ENCODE measurements at regions not wholly inside any gene's neighbourhood (a gene's known extent, or its start where the extent isn't known, plus 50 kb on each side); places are given as distances from the start of the nearest gene placed in this dataset.

DNA sequence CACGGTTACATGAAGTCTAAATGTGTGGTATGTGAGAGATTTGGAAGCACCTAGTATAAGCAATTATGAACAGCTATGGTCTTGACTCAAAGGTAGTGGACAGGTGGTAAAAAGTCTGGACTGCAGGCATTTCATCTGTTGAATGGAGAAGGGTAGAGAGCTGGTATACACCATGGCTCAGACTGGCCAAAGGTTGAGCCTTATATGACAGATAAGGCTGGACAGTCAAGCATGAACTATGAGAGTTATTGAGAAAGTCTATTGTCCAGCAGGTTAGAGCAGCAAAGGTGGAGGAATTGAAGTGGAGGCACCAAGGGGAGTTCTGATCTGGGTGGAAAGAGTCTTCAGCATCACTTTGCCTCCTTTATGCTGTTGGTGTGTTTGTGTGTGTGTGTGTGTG, 346.7 kb upstream of the SLC14A2 start:
- DNase-seq (ENCODE audit: low spot score), result no peak

DNA sequence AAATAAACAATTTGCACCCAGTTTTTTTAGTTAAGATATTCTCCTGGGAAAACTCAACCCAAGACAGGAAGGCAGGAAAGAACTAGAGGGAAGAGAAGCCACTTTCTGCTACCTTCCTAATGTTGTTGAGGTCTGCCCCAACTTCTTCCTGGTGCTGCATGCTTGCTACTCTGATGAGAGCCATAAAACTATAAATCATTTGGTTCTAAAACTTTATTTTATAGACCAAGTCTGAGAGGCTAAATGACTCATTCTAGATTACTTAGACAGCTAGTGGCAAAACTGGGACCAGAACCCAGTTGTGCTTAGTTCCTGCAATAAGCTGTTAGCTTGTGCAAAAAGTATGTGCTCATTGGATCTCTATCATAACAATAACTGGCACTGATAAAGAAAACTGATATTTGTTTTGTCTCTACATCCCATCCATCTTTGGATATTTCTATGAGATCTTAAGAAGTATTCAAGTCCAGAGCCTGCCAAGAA, 344.9 kb upstream of the SLC14A2 start:
- DNase-seq (ENCODE audit: low spot score), result no peak

DNA sequence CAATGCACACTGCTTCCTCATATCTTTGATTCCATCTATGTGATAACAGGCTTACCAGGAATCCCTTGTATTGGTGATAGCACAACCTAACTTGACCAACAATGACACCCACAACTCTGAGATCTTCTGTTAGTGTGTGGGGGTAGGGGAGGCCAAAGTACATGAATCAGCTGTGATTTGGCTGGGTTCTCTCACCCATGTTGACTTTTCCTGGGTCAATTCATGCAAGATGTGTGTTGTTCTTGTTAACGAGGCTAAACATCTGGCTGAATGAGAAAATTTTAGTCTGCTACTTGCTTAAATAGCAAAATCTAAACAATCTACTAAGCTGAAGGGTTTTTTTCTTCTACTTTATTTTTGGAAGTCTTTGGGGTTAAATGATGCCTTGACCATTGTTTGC, 341.2 kb upstream of the SLC14A2 start:
- no peak for DNase-seq (ENCODE audit: low spot score)

DNA sequence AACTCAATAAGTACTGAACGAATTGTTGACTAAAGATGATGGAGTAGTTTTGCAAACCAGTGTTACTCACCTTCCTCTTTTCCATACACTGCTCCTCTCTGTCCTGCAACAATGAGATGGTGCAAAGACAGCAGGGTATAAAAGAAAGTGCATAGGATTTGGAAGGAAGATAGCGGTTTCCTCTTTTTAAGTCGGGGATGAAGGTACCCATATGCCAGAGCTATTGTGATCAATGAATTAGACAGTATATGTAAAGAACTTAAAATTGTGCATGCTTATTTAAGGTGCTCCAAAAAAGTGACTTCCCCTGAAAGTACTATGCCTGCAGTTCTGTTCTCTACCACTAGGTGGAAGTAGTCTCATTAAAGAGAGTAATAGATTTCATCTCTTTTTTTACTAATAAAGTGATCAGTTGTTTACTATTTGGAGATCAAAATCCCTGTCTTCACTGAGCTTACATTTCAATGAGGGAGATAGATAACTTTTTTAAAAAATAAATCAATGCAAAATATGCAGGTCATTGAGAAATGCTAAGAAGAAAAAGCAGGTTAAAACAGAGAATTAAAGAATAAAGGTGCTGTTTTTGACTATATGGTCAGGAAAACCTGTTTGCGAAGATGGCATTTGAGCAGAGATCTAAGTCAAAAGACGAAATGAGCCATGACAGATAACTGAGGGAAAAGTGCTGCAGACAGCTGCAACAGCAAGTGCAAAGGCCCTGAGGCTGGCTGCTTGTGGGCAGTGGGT, 339.7 kb upstream of the SLC14A2 start:
- no peak for DNase-seq (ENCODE audit: low spot score)

DNA sequence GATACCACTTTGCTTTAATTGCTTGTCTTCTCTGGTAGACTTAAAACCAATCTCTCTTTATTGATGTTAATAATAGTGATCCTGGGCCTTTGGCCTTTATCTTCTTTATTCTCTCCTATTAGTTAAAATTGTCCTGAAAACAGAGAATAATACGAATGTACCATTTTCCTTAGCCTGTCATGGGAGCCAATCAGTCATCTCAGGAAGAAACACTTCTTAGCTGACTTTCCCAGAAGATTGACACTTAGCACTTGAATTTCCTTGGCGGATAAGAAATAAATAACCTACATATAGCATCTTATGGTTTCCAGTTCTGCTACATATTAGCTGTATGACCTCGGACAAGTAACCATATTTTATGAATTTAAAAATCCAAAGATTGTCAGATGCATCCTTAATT, 338.4 kb upstream of the SLC14A2 start:
- no peak for DNase-seq (ENCODE audit: low spot score)

DNA sequence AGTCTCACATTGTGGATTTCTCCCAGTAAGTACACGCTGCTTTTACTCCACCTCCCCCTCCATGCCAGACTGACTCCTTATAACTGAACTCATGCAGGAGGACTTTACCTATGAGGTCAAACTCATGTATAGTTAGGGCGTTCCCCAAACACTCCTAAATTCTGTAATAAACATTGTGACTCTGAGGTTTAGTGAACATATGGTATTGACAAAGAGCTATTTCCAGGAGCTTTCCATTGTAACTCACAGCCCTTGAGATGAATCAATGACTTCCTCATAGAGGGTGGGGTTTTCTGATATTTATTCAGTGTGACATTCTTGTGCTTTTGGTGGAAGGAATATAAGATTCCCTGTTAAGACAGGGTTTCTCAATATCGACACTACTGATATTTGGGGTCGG, 337.4 kb upstream of the SLC14A2 start:
- no peak for DNase-seq (ENCODE audit: low spot score)

DNA sequence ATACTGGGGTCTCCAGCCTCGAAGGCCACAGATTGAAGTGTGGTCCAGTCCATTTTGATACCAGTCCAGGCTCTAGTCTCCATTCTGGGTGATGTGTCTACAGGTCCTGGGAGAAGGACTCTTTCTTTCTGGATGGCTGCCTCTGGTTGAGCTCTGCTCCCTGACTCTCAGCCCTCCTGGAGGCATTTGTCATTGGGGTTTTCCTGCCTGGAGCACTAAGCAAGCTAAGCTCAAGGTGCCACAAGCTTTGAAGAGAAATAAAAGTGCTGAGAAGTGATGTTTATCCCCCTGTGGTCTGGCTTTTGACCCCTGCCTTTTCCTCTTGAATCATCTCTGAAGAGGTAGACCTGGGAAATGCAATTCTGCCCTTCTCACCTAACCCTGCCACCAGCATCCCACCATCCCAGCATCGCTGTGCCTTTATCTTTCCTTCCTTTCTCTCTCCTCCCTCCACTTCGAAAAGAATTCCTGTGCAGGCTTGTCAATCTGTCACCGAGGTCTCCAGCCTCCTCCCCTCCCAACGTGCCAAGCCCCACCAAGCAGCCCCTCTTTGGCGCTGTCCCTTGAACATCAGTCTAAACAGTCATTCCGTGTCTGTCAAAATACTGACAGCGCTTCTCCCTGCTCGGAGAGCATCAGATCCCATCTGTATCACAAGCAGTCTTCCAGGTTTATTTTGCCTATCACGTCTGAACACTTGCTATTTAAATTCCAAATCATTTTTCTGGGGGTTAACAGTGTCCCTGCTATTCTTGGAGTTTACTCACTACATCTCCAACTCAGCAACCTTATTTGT, 334.6 kb upstream of the SLC14A2 start:
- no peak for DNase-seq (ENCODE audit: low spot score)

DNA sequence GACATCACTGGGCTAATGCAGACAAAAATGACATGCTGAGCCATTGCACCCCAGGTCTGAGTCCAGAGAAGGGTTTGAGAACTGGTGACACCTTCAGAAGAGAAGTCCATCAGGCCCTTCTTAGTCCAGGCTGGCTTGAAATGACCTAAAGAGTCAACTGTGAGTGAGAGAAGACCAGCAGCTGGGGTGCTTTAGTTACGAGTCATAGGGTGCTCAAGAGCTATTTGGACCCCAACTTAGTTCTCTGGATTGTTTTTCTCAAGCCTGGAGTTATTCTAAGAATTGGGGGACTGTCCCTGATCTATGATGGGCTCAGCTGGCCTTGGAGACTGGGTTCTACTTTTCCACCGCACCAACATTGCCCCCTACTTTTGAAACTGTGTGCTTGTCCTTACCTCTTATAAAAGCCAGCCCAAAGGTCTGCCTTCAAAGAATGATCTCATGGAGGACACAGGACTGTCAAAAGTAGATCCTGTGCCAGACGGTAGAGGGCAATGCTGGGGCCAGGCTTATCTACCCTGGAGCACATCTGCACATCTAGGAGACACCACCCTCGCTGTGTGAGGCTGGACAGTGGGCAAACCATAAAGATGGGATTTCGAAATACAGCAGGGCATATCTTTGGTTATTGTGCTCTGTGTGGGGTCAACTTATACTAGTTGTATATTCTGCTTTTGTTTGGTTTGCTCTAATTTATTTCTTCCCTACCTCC, 333.0 kb upstream of the SLC14A2 start:
- DNase-seq (ENCODE audit: low spot score), result peak; percentile 17

DNA sequence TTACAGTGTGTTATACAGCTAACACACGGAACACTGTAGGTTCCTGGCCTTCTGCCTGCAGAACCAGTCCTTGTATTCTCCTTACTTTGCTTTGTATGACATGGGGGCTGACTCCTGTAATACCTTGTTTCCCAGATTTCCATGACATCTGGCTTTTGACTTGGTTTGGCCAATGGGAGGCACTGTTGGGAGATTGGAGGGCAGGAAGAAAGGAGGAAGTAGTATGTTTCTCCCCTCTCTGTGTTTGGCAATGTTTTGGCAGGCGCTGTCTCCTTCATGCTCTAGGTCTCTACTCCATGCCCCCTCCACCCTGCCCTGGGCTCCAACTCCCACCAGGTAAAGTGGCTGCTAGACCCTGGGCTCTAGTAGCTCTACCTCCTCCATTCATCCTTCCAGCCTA, 331.1 kb upstream of the SLC14A2 start:
- no peak for DNase-seq (ENCODE audit: low spot score)

DNA sequence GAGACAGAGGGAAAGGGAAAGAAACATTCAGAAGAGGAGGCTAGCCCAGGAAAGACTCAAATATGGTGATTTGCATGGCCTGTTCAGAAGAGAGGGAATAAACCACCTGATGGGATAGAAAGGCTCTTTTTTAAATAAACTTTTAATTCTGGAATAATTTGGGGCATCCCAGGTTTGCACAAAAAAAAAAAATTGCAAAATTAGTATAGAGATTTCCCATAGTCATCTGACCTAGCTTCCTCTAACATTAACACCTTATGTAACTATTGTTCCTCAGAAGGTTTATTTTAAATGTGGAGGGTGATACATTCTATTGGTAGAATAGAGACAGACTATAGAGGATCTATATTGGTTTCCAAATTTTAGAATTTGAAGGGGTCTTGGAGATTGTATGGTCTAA, 330.4 kb upstream of the SLC14A2 start:
- no peak for DNase-seq (ENCODE audit: low spot score)

DNA sequence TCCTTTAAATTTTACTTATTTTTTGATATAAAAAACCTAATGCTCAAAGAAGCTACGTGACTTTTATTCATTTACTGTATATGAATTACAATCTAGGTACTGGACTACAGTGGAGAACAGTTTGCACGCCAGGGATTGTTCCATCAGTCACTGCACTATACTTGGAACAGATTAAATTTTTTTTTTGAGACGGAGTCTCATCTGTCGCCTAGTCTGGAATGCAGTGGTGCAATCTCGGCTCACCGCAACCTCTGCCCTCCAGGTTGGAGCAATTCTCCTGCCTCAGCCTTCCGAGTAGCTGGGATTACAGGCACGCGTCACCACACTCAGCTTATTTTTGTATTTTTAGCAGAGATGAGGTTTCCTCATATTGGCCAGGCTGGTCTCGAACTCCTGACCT, 330.0 kb upstream of the SLC14A2 start:
- no peak for DNase-seq (ENCODE audit: low spot score)

DNA sequence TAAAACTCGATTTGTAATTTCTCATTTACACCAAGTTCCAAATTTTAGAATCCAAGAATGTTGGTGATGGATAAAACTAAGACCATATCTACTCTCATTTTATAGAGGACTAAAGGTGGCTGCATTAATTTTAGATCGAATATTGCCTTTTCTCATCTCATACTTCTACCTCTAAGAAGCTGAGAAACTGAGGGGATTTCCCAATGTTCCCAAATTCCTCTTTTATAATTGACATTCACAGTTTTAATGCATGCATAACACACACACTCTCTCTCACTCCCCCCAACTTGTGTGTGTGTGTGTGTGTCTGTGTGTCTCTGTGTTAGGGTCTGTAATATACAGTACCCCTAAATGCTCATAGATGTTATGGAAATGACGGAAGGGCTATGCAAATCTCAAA, 328.8 kb upstream of the SLC14A2 start:
- no peak for DNase-seq (ENCODE audit: low spot score)

DNA sequence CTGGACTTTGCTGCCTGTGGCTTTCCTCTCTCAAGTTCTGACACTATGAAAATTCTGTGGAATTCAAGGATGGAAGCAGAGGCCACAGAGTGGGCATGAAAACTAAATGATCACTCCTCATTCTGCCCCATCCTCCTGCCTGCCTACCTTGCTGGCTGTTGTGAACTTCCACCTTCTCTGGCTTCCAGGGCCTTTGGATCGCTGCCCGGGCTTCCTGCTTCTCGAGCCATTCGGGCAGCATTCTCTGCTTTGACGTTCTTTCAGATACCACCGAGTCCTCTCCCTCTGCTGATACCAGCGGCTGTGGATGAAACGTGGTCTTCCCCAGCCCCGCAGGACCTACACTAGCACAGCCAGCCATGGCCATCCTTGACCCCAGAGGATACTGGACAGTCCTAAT, 327.7 kb upstream of the SLC14A2 start:
- DNase-seq (ENCODE audit: low spot score), result no peak

DNA sequence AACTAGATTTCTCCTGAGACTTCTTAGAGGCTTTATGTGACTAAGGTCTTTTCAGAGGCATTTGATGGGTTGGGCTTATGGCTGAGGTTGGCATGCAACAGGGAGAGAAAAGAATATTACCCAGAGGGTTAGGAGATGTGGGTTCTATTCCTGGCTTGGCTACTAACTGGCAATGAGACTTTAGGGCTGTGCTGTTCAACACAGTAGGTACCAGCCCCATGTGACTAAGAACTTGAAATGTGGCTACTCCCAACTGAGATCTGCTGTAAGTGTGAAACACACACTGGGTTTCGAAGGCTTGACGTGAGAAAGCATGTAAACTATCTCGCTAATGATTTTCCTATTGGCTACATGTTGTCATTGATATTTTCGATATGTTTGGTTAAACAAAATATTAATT, 324.9 kb upstream of the SLC14A2 start:
- no peak for DNase-seq (ENCODE audit: low spot score)

DNA sequence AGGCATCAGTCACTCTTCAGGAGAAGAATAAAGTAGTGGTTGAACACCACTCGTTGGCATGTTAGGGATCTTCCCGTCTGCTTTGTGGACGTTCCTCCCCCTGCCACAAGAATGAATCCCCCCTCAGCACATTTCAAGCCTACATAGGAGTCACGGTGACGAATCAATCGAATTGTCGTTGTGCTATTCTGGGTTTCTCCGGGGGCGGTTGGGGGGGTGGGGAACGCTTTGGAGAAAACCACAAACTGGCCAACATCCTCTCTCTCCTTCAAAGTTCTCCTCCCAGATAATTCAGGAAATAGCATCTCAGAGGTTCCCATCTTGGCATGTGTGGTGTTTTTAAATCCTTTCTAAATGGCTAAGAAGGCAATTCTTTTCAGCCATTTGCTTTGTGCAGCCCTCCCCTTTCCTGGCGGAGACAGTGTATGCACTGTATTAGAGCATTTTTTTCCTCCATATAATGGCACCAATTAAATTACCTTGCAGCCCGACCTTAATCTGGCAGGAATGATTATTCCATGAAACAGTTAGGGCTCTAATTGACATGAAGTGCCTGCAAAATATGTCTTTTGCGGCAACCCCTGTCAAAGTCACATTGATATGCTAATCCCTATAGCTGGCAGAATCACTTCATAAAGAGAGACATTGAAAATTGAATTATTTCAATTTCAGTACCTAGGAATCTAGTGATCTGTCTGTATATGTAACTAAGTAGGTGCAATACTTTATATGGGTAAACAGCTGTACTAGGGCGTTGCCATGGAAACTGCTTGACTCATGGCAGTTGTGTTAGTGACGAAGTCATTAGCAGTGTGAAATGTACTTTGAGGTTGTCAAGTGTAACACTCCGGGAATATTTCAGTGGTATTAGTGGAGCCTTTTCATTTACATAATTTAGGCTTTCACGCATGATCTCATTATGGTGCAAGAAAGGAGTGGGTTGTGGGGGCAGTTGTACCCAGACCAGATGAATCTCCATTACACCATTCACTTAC, 323.4 kb upstream of the SLC14A2 start:
- no peak for DNase-seq (ENCODE audit: low spot score)

DNA sequence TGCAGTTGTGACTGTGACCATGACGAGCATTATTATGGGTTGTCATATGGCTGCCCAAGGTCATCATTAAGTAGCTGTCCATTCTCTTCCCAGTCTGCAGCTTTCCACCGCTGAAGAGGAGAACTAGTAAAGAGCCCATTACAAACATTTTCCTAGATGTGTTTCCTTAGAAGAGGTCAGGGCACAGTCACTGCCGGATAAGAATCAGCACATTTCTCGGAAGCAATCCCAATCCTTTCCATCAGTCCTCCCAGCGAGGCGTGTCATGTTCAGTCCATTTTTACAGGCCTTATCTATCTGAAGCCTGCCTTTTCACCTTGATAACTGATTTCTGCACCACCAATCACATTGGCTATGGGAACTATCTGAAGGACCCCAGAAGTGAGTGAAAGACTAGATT, 319.9 kb upstream of the SLC14A2 start:
- no peak for DNase-seq (ENCODE audit: low spot score)

DNA sequence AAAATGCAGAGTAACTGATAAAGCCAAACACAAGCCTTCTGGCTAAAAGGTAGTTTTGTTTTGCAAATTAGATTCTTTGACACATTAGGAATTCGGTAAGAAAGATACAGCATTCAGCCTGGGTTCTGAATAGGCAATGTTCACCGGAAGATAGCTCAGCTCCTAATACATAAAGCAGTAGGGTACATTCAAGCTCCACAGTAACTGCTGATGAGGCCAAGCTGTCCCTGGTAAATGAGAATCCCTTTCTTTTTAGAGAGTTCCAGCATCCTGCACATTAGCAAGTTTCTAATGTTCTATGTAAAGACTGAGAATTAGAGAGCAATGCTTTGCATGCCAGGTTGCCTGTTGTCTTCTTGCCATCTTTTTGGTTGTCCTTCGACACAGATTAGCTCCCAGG, 316.3 kb upstream of the SLC14A2 start:
- DNase-seq (ENCODE audit: low spot score), result no peak

DNA sequence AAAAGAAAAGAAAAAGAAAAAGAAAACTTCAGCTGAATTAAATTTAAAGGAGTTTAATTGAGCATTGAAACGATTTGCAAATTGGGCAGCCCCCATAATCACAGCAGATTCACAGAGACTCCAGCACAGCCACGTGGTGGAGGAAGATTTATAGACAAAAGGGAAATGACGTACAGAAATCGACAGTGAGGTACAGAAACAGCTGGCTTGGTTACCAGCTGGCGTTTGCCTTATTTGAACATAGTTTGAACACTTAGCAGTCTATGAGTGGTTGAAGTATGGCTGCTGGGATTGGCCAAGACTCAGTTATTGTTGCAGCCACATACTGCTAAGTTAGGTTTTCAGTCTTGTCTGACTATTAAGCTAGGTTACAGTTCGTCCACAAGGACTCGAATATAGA, 312.2 kb upstream of the SLC14A2 start:
- no peak for DNase-seq (ENCODE audit: low spot score)

DNA sequence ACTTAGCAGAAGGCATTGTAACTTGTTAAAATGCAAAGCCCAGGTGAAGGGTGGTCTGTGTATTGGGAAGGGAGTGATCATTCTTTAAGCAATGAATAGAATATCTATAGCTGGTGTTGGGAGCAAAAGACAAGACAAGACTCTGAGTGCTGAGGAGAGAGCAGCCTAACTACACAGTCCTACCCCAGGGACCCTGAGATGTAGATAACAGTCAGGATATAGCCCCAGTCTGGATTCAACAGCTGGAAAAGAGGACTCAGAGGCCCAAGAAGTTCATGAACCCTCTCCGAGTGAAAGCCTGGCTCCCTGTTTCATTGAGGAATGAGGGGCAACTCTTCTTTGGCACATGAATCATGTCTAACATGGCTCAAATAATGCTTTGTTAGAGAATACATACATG, 310.7 kb upstream of the SLC14A2 start:
- DNase-seq (ENCODE audit: low spot score), result no peak

DNA sequence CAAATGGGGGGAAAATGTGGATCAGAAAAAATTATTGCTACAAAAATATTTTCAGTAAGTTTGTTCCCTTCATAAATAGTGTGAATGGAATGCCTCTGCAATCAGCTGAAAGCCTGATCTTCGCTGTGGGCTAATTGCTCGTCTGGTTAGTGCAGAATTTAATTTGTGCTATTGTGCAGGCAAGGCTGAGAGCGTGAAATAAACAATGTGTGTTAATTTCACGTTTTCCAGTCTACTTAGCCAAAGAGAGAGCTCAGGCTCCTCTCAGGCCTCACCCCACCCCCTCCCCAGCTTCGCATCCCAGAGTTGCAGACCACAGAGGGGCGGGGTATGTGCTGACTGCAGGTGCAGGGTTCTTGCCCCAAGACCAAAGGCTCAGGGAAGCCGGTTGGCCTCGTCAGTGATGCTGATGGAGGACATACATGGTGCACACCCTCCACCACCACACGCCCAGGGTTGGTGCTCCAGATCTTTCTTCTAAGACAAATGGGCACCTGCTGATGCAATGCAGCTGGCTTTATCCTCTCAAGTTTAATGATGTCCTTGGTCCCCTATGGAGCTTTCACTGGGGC, 302.6 kb upstream of the SLC14A2 start:
- DNase-seq (ENCODE audit: low spot score), result no peak

DNA sequence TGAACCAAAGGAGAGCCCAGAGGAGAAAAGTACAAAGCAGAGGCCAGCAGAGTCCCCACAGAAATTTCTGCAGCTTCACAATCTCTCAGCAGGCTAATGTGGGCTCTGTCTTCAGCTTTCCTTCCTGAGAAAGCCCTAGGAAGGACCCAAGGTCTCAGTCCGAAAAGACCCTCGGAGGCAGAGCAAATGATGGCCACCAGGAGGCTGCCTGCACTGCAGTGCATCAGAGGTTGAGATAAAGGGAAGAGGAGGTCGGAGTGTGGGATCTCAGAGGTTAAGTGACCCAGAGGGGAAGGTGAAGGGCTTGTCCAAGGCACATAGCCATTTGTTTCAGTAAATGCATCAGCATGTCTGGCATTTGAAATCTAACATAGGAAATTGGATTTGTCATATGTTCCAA, 299.1 kb upstream of the SLC14A2 start:
- no peak for DNase-seq (ENCODE audit: low spot score)

Data from COLO829 (cell line).